Mucosa of descending colon (tissue), 3 donors: ENCODE measurements at regions not wholly inside any gene's neighbourhood (a gene's known extent, or its start where the extent isn't known, plus 50 kb on each side); places are given as distances from the start of the nearest gene placed in this dataset.

Experiments used
- ATAC-seq: fragments of 200-7000 bp; cut with Tn5 transposase; one replicate; pipeline ENCODE4 v1.9.1; 2020; ENCODE audit warnings: mild to moderate bottlenecking, moderate library complexity
- DNase-seq, 3 donors: peaks; one replicate each; pipeline ENCODE4 v3.0.0-alpha.2; 2020
- H3K36me3 ChIP-seq: fragments of 200-600 bp; one replicate; pipeline ENCODE4 v1.8.0; 2021; ENCODE audit warnings: low read depth, mild to moderate bottlenecking
- H3K4me1 ChIP-seq: fragments of 200-600 bp; one replicate; pipeline ENCODE4 v1.8.0; 2021; ENCODE audit warnings: low read depth, mild to moderate bottlenecking
- H3K4me3 ChIP-seq: fragments of 200-600 bp; one replicate; pipeline ENCODE4 v1.8.0; 2021; ENCODE audit warnings: mild to moderate bottlenecking
- H3K9me3 ChIP-seq: fragments of 200-600 bp; one replicate; pipeline ENCODE4 v1.8.0; 2021; ENCODE audit warnings: mild to moderate bottlenecking
- CTCF ChIP-seq: fragments of 200-600 bp; IDR thresholded peaks from one replicate; pipeline ENCODE4 v1.8.0; 2022; ENCODE audit warnings: antibody characterized with exemption, mild to moderate bottlenecking
- intact Hi-C, 2 donors: fragments of 100-400 bp; cut with DNase I in 1 of 2; cut with micrococcal nuclease in 1 of 2; formaldehyde crosslinking; loops; one replicate each; pipeline versions ENCODE4 v1.11.0 to v1.11.1; 2022; cut with DNase I, micrococcal nuclease
- donor health status: DM: no; HTN: no; CAD: no; lungs with moderate emphysema.
- donor health status: DM: no; HTN: no; CAD: no.
- donor health status: DM: no; HTN: yes; CAD: no.

GRCh38 chr11:130778705-130779104, 137.6 kb downstream of the SNX19 start:
- Histone ChIP-seq H3K36me3 (no peaks in the 10 kb centered on the region), H3K9me3 (no peaks in the 10 kb centered on the region), H3K4me3 (no peak overlapping the region), H3K4me1 (no peaks in the 10 kb centered on the region)
- TF ChIP-seq CTCF = no peak
- intact Hi-C loops = no loop called here
- no peak for ATAC-seq
- no peak for DNase-seq

GRCh38 chr11:130779267-130779666, 137.0 kb downstream of the SNX19 start:
- no peak for TF ChIP-seq CTCF
- H3K9me3 ChIP-seq = no peaks in the 10 kb centered on the region
- DNase-seq (no peak), ATAC-seq (no peak)
- H3K4me3 ChIP-seq = no peak overlapping the region
- H3K36me3 ChIP-seq = no peaks in the 10 kb centered on the region
- H3K4me1 ChIP-seq = no peaks in the 10 kb centered on the region
- intact Hi-C loops = no loop called here

- no peak for TF ChIP-seq CTCF
These were observed 136.3 kb downstream of the SNX19 start for GRCh38 chr11:130779943-130780342.

GRCh38 chr11:130780437-130780836, 135.8 kb downstream of the SNX19 start:
- Histone ChIP-seq H3K9me3 (no peaks in the 10 kb centered on the region), H3K4me1 (no peaks in the 10 kb centered on the region), H3K4me3 (no peak overlapping the region), H3K36me3 (no peaks in the 10 kb centered on the region)
- TF ChIP-seq CTCF = no peak
- ATAC-seq (no peak), DNase-seq (no peak)
- intact Hi-C loops = no loop called here

More at GRCh38 chr11:130779943-130780342, 136.3 kb downstream of the SNX19 start:
- no peaks in the 10 kb centered on the region for H3K4me1 ChIP-seq
- H3K36me3 ChIP-seq = no peaks in the 10 kb centered on the region
- DNase-seq (no peak), ATAC-seq (no peak)
- no peaks in the 10 kb centered on the region for H3K9me3 ChIP-seq
- intact Hi-C loops = no loop called here
- H3K4me3 ChIP-seq = no peak overlapping the region

- ATAC-seq = no peak
- intact Hi-C loops = no loop called here
- no peak for TF ChIP-seq CTCF
These were observed 134.3 kb downstream of the SNX19 start for GRCh38 chr11:130781931-130782330.

More at GRCh38 chr11:130781931-130782330, 134.3 kb downstream of the SNX19 start:
- no peak for DNase-seq
- H3K4me3 ChIP-seq = no peak overlapping the region
- H3K9me3 ChIP-seq = no peaks in the 10 kb centered on the region
- H3K4me1 ChIP-seq = no peaks in the 10 kb centered on the region
- H3K36me3 ChIP-seq = no peaks in the 10 kb centered on the region
